H1 (cell line): ENCODE measurements at regions not wholly inside any gene's neighbourhood (a gene's known extent, or its start where the extent isn't known, plus 50 kb on each side); places are given as distances from the start of the nearest gene placed in this dataset.

ENCODE experiments used
- CTCF ChIA-PET: fragments of 300-600 bp; sonication (Branson Sonifier 250); formaldehyde crosslinking; loops from one replicate; lab custom pipeline; 2021; ENCODE audit not compliant: partially characterized antibody; lab: Charles Lee
- POLR2A ChIA-PET: fragments of 300-600 bp; sonication (Branson Sonifier 250); formaldehyde crosslinking; loops from one replicate; lab custom pipeline; 2021; ENCODE audit warnings: inconsistent platforms; ENCODE audit not compliant: partially characterized antibody; lab: Charles Lee
- DNase-seq, 2 experiments: peaks; one replicate each; pipeline versions ENCODE4 v3.0.0 to v3.0.0-alpha.2; 2010 to 2022; ENCODE audit warnings: low spot score in 2 of 2, low read depth in 1 of 2, mixed read lengths in 1 of 2
- FAIRE-seq: peaks from 2 replicates; lab custom pipeline; 2011; peaks lifted over from hg19 to GRCh38; lab: Jason Lieb, UNC
- H2AFZ ChIP-seq: 2 replicates; pipeline ENCODE4 v1.8.1; 2012; ENCODE audit warnings: low read length, inconsistent platforms
- H2AK5ac ChIP-seq: 2 replicates; pipeline ENCODE4 v1.6.1; 2013; ENCODE audit warnings: low read depth, low read length
- H2BK120ac ChIP-seq: replicated peaks from 2 replicates; pipeline ENCODE3; 2013; ENCODE audit warnings: low read depth, low read length, inconsistent platforms
- H2BK12ac ChIP-seq: 2 replicates; pipeline ENCODE4 v1.6.1; 2013; ENCODE audit warnings: low read depth, low read length
- H2BK15ac ChIP-seq: 2 replicates; pipeline ENCODE4 v1.6.1; 2013; ENCODE audit warnings: low read length
- H2BK20ac ChIP-seq: 2 replicates; pipeline ENCODE4 v1.6.1; 2013; ENCODE audit warnings: low read length
- H2BK5ac ChIP-seq: 2 replicates; pipeline ENCODE4 v1.6.1; 2013; ENCODE audit warnings: low read depth, low read length
- H3K14ac ChIP-seq: 2 replicates; pipeline ENCODE4 v1.6.1; 2013; ENCODE audit warnings: inconsistent platforms; ENCODE audit not compliant: insufficient read length
- H3K18ac ChIP-seq: 2 replicates; pipeline ENCODE4 v1.6.1; 2013; ENCODE audit warnings: low read length; ENCODE audit errors: extremely low read depth
- H3K23ac ChIP-seq: 2 replicates; pipeline ENCODE4 v1.6.1; 2013; ENCODE audit warnings: inconsistent platforms; ENCODE audit not compliant: insufficient read length
- H3K23me2 ChIP-seq: 2 replicates; pipeline ENCODE4 v1.6.1; 2013; ENCODE audit warnings: low read depth, low read length
- H3K27ac ChIP-seq: 2 replicates; pipeline ENCODE4 v1.6.1; 2011; ENCODE audit warnings: low read depth, low read length, inconsistent platforms
- H3K27me3 ChIP-seq, 4 experiments: replicated peaks in 1 of 4; 1 replicate in 1 of 4; 2 replicates in 3 of 4; pipeline versions ENCODE4 v1.6.1 to v1.8.1; 2011 to 2013; ENCODE audit warnings: low read length in 3 of 4, mild to moderate bottlenecking in 3 of 4, inconsistent platforms in 2 of 4, mixed read lengths in 2 of 4, moderate library complexity in 1 of 4; ENCODE audit not compliant: control insufficient read depth in 3 of 4, insufficient read depth in 3 of 4; ENCODE audit errors: extremely low read depth in 1 of 4
- H3K36me3 ChIP-seq, 4 experiments: 2 replicates each; pipeline versions ENCODE4 v1.6.1 to v1.8.1; 2011 to 2013; ENCODE audit warnings: mild to moderate bottlenecking in 4 of 4, low read length in 3 of 4, moderate library complexity in 2 of 4, control low read depth in 1 of 4, inconsistent platforms in 1 of 4; ENCODE audit not compliant: insufficient read depth in 4 of 4, control insufficient read depth in 2 of 4
- H3K4ac ChIP-seq: replicated peaks from 2 replicates; pipeline ENCODE3; 2013; ENCODE audit warnings: low read length, low read depth, mixed read lengths, inconsistent platforms; ENCODE audit not compliant: insufficient read length
- H3K4me1 ChIP-seq, 4 experiments: replicated peaks in 1 of 4; 1 replicate in 1 of 4; 2 replicates in 3 of 4; pipeline versions ENCODE4 v1.6.1 to v1.8.1; 2011 to 2013; ENCODE audit warnings: low read length in 3 of 4, inconsistent platforms in 2 of 4, mixed read lengths in 1 of 4; ENCODE audit not compliant: insufficient read depth in 4 of 4, control insufficient read depth in 3 of 4
- H3K4me2 ChIP-seq, 2 experiments: 2 replicates each; pipeline versions ENCODE4 v1.6.1 to v1.8.1; 2011 to 2013; ENCODE audit warnings: low read depth in 2 of 2, low read length in 2 of 2, control low read depth in 1 of 2, inconsistent platforms in 1 of 2, mild to moderate bottlenecking in 1 of 2; ENCODE audit not compliant: insufficient read depth in 1 of 2
- H3K4me3 ChIP-seq, 4 experiments: fragments of 200-600, 300-600 bp in 1 of 4; sonication (generic), shearing (Covaris generic), sonication (Bioruptor Twin) in 1 of 4; 2 replicates each; pipeline versions ENCODE4 v1.5.1 to v1.8.1; 2011 to 2016; ENCODE audit warnings: low read length in 4 of 4, low read depth in 3 of 4, control low read depth in 2 of 4, inconsistent platforms in 2 of 4, mild to moderate bottlenecking in 2 of 4, mixed read lengths in 1 of 4, moderate library complexity in 1 of 4; ENCODE audit not compliant: insufficient read depth in 2 of 4; ENCODE audit errors: extremely low read depth in 1 of 4
- H3K56ac ChIP-seq: replicated peaks from 2 replicates; pipeline ENCODE3; 2013; ENCODE audit warnings: low read depth, mild to moderate bottlenecking, mixed read lengths, low read length, inconsistent platforms; ENCODE audit not compliant: insufficient read length
- H3K79me1 ChIP-seq: 2 replicates; pipeline ENCODE4 v1.6.1; 2013; ENCODE audit warnings: low read depth, low read length, control low read depth
- H3K79me2 ChIP-seq, 2 experiments: 2 replicates each; pipeline versions ENCODE4 v1.6.1 to v1.8.1; 2012 to 2013; ENCODE audit warnings: low read length in 2 of 2, mild to moderate bottlenecking in 2 of 2, inconsistent platforms in 1 of 2; ENCODE audit not compliant: insufficient read depth in 2 of 2, control insufficient read depth in 1 of 2
- H3K9ac ChIP-seq, 4 experiments: replicated peaks in 1 of 4; 1 replicate in 1 of 4; 2 replicates in 3 of 4; pipeline versions ENCODE4 v1.6.1 to v1.8.1; 2011 to 2013; ENCODE audit warnings: low read depth in 3 of 4, low read length in 3 of 4, control low read depth in 2 of 4, mild to moderate bottlenecking in 2 of 4, moderate library complexity in 2 of 4, inconsistent platforms in 1 of 4; ENCODE audit errors: extremely low read depth in 1 of 4
- H3K9me3 ChIP-seq, 2 experiments: 2 replicates each; pipeline versions ENCODE4 v1.6.1 to v1.8.1; 2012 to 2013; ENCODE audit warnings: mild to moderate bottlenecking in 2 of 2, moderate library complexity in 2 of 2, control low read depth in 1 of 2, inconsistent platforms in 1 of 2, low read depth in 1 of 2, low read length in 1 of 2, mixed read lengths in 1 of 2; ENCODE audit not compliant: insufficient read depth in 2 of 2
- H4K20me1 ChIP-seq, 2 experiments: replicated peaks in 1 of 2; 2 replicates each; pipeline versions ENCODE3 to v1.8.1; 2011 to 2013; ENCODE audit warnings: inconsistent platforms in 2 of 2, low read length in 2 of 2, mild to moderate bottlenecking in 1 of 2; ENCODE audit not compliant: insufficient read depth in 2 of 2, control insufficient read depth in 1 of 2
- H4K5ac ChIP-seq: 2 replicates; pipeline ENCODE4 v1.6.1; 2013; ENCODE audit warnings: low read length, low read depth, mixed read lengths, inconsistent platforms; ENCODE audit not compliant: insufficient read length
- H4K8ac ChIP-seq: 2 replicates; pipeline ENCODE4 v1.8.0; 2013; ENCODE audit warnings: mild to moderate bottlenecking, moderate library complexity, low read length, inconsistent platforms; ENCODE audit not compliant: insufficient read depth; ENCODE audit errors: extremely low read depth
- H4K91ac ChIP-seq: replicated peaks from 2 replicates; pipeline ENCODE3; 2013; ENCODE audit warnings: low read length, mixed read lengths, inconsistent platforms; ENCODE audit not compliant: insufficient read length
- ASH2L ChIP-seq: fragments of 200-600, 300-600 bp; sonication (generic); IDR thresholded peaks from one replicate; pipeline ENCODE4 v1.7.1; 2017; ENCODE audit warnings: low read length
- POU5F1 ChIP-seq: IDR thresholded peaks from 2 replicates; pipeline ENCODE4 v1.6.1; 2011; ENCODE audit warnings: low read depth, mild to moderate bottlenecking, low read length, moderate library complexity
- WGBS, 2 experiments: shearing (Covaris generic) in 1 of 2; methylation state at CpG; one replicate each; pipeline versions ENCODE4 v1.1.6 to v1.1.7; 2013 to 2015; ENCODE audit warnings: low lambda C conversion rate in 2 of 2, mixed read lengths in 2 of 2, inconsistent platforms in 1 of 2, low coverage in 1 of 2, missing lambda C conversion rate in 1 of 2; ENCODE audit not compliant: insufficient replicate concordance in 2 of 2, insufficient coverage in 1 of 2, insufficient read length in 1 of 2; ENCODE audit errors: extremely low coverage in 1 of 2, missing lambda C conversion rate in 1 of 2; 5-methylcytosine and 5-hydroxymethylcytosine counted together

DNA sequence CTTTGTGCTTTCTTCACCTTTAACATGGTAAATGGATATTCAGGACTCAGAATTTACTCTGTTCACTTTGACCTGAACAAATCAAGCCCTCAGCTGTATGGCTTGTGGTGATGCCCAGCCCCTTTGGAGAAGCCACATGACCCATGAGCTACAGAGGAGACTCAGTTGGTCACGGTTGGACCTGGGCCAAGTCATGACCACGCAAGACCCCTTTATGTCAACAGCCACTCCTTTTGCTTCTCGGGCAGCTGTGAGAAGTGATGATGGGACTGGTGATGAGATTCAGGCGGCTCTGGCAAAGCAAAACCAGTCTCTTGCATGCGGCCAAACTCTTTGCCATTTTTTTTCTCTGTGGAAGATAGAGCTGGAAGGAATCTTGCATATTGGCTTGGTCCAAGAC is 96.5 kb upstream of the AJAP1 start:
- Histone ChIP-seq H3K79me1 (no peaks in the 10 kb centered on the region), H3K79me2 (no peaks in the 10 kb centered on the region), H3K4ac (no peak overlapping the region), H2BK15ac (no peak overlapping the region), H3K27me3 (no peaks in the 10 kb centered on the region), H3K4me1 (no peaks in the 10 kb centered on the region), H2BK120ac (no peak overlapping the region), H3K56ac (no peak overlapping the region), H2AFZ (no peak overlapping the region), H3K23me2 (no peaks in the 10 kb centered on the region), H4K8ac (no peak overlapping the region), H4K5ac (no peak overlapping the region), H3K4me2 (no peak overlapping the region), H2BK5ac (no peak overlapping the region), H3K4me3 (no peak overlapping the region), H3K9me3 (peaks cover 16 to 35% of the 10 kb centered on the region in 2 experiments), H2AK5ac (no peak overlapping the region), H3K9ac (no peak overlapping the region), H2BK12ac (no peak overlapping the region), H4K20me1 (no peaks in the 10 kb centered on the region), H3K14ac (no peak overlapping the region), H3K18ac (no peak overlapping the region), H3K36me3 (no peaks in the 10 kb centered on the region), H4K91ac (no peak overlapping the region), H3K23ac (no peak overlapping the region), H3K27ac (no peak overlapping the region), H2BK20ac (no peak overlapping the region)
- DNase-seq (no peak), FAIRE-seq (no peak)
- ChIA-PET POLR2A (no interaction called here), CTCF (no interaction called here)
- TF ChIP-seq ASH2L, result no peak
- TF ChIP-seq POU5F1, result no peak
- WGBS, 2 experiments, result 82% methylated on average over 5 of the region's 5 CpGs; no CpG with 5 or more reads in 1 of the 2 experiments
